Neutrophil (primary cell): ENCODE measurements at regions not wholly inside any gene's neighbourhood (a gene's known extent, or its start where the extent isn't known, plus 50 kb on each side); places are given as distances from the start of the nearest gene placed in this dataset.

Experiments used
- H3K27ac ChIP-seq: fragments of 200-600 bp; sonication (generic); 2 replicates; pipeline ENCODE4 v1.5.1; 2016; ENCODE audit warnings: mild to moderate bottlenecking, moderate library complexity
- H3K27me3 ChIP-seq: fragments of 200-600 bp; sonication (generic); 2 replicates; pipeline ENCODE4 v1.6.0; 2016; ENCODE audit warnings: mild to moderate bottlenecking
- H3K36me3 ChIP-seq: fragments of 200-600 bp; sonication (generic); 2 replicates; pipeline ENCODE4 v1.5.1; 2017
- H3K4me1 ChIP-seq, 2 experiments: fragments of 200-600 bp in 1 of 2; sonication (generic) in 1 of 2; 1 replicate in 1 of 2; 2 replicates in 1 of 2; pipeline versions ENCODE4 v1.5.1 to v1.6.1; 2013 to 2016; ENCODE audit warnings: low read depth in 1 of 2, low read length in 1 of 2, mild to moderate bottlenecking in 1 of 2, moderate library complexity in 1 of 2; ENCODE audit not compliant: control insufficient read depth in 1 of 2, insufficient read depth in 1 of 2
- H3K4me3 ChIP-seq, 2 experiments: fragments of 200-600 bp in 1 of 2; sonication (generic) in 1 of 2; 1 replicate in 1 of 2; 2 replicates in 1 of 2; pipeline ENCODE4 v1.5.1; 2013 to 2016; ENCODE audit warnings: low read depth in 1 of 2, low read length in 1 of 2, mild to moderate bottlenecking in 1 of 2, moderate library complexity in 1 of 2
- H3K9me3 ChIP-seq: fragments of 200-600 bp; sonication (generic); 2 replicates; pipeline ENCODE4 v1.5.1; 2016
- CTCF ChIP-seq: fragments of 200-600 bp; sonication (generic); IDR thresholded peaks from 2 replicates; pipeline ENCODE4 v1.5.1; 2016; ENCODE audit warnings: antibody characterized with exemption

- no peaks in the 10 kb centered on the region for H3K4me1 ChIP-seq
- no peak for TF ChIP-seq CTCF
- no peaks in the 10 kb centered on the region for H3K9me3 ChIP-seq
- H3K4me3 ChIP-seq, result no peak overlapping the region
- H3K27me3 ChIP-seq, result no peaks in the 10 kb centered on the region
- H3K36me3 ChIP-seq, result no peaks in the 10 kb centered on the region
- no peak overlapping the region for H3K27ac ChIP-seq
Observed at GRCh38 chr11:104214517-104214916, 50.6 kb upstream of the PDGFD start.
